HG02970 (cell line): ENCODE measurements at regions not wholly inside any gene's neighbourhood (a gene's known extent, or its start where the extent isn't known, plus 50 kb on each side); places are given as distances from the start of the nearest gene placed in this dataset.
"Not testable (repeated sequence)": the region's sequence is repeated elsewhere in the genome, so short reads cannot be mapped to it uniquely, and the experiment has no call there.

Experiments
- ATAC-seq: cut with Tn5 transposase; IDR thresholded peaks from one replicate; pipeline ENCODE4 v1.9.1; 2021; ENCODE audit warnings: mild to moderate bottlenecking, moderate library complexity, moderate number of reproducible peaks; ENCODE audit not compliant: unreplicated experiment, low FRiP score

- not testable (repeated sequence) for ATAC-seq
Measured at GRCh38 chr17:45554479-45554878, 64.0 kb upstream of the PLEKHM1 start.

GRCh38 chr17:45558821-45559220 is 68.3 kb upstream of the PLEKHM1 start:
- ATAC-seq: not testable (repeated sequence)

GRCh38 chr17:45562868-45563267 is 72.3 kb upstream of the PLEKHM1 start:
- ATAC-seq: not testable (repeated sequence)

GRCh38 chr17:45563283-45563682 is 72.8 kb upstream of the PLEKHM1 start:
- not testable (repeated sequence) for ATAC-seq

GRCh38 chr17:45568275-45568674 is 77.8 kb upstream of the PLEKHM1 start:
- not testable (repeated sequence) for ATAC-seq

GRCh38 chr17:45573326-45573725 is 82.8 kb upstream of the PLEKHM1 start:
- ATAC-seq: not testable (repeated sequence)

GRCh38 chr17:45573924-45574770 is 83.6 kb upstream of the PLEKHM1 start:
- ATAC-seq: no peak

GRCh38 chr17:45575126-45575885 is 84.8 kb upstream of the PLEKHM1 start:
- ATAC-seq: no peak

GRCh38 chr17:45576527-45577307 is 86.2 kb upstream of the PLEKHM1 start:
- ATAC-seq: not testable (repeated sequence)

GRCh38 chr17:45577571-45578279 is 87.2 kb upstream of the PLEKHM1 start:
- no peak for ATAC-seq

GRCh38 chr17:45578516-45579455 is 88.3 kb upstream of the PLEKHM1 start:
- ATAC-seq: no peak

GRCh38 chr17:45579529-45580495 is 89.3 kb upstream of the PLEKHM1 start:
- ATAC-seq: no peak

- no peak for ATAC-seq
Measured at GRCh38 chr17:45580924-45581323, 90.4 kb upstream of the PLEKHM1 start.

GRCh38 chr17:45581860-45582259 is 91.3 kb upstream of the PLEKHM1 start:
- ATAC-seq: no peak

GRCh38 chr17:45584092-45585036 is 93.8 kb upstream of the PLEKHM1 start:
- ATAC-seq: peak; percentile 51

- ATAC-seq: peak; percentile 54
Measured at GRCh38 chr17:45585037-45585733, 94.7 kb upstream of the PLEKHM1 start.
